ENCODE measurements at regions not wholly inside any gene's neighbourhood (a gene's known extent, or its start where the extent isn't known, plus 50 kb on each side); places are given as distances from the start of the nearest gene placed in this dataset.

DNA sequence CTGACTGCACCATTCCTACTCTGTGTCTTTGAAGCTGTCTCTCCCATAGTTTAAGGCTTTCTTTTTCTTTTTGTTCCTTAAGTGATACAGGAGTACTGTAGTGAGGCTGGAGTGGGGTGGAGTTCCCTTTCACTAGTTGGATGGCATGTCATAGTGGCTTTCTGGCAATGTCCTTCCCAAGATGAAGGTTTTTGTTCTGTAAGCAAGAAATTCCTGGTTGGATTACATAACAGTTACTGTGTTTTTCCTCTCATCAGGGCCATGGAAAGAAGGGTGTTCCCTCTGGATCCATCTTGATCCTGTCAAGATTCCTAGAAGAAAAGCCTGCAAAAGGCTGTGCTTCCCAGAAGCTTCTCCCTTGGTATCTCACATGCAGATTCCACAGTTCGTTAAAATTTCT, 84.2 kb downstream of the ACKR3 start:
- TF ChIP-seq EZH2 (IDR thresholded peaks at IDR 0.05; ENCODE audit: low read depth, low read length, severe bottlenecking) (no peak), HDAC2 (IDR thresholded peaks at IDR 0.05; ENCODE audit: borderline replicate concordance in 1 of 2, low read depth in 2 of 2, low read length in 2 of 2) (no peak), CBX5 (IDR thresholded peaks at IDR 0.05; ENCODE audit: low read depth, low read length) (no peak), JUND (IDR thresholded peaks at IDR 0.05; ENCODE audit: low read length) (no peak), BRCA1 (IDR thresholded peaks at IDR 0.05; ENCODE audit: low read depth, low read length) (no peak), RNF2 (IDR thresholded peaks at IDR 0.05; ENCODE audit: borderline replicate concordance, low read depth, low read length, missing control alignments, poor library complexity, severe bottlenecking) (no peak), YY1 (IDR thresholded peaks at IDR 0.05; ENCODE audit: low read depth, low read length) (no peak), RFX5 (IDR thresholded peaks at IDR 0.05; ENCODE audit: borderline replicate concordance, low read depth, low read length) (no peak)
- TF ChIP-seq, protein P1, sequence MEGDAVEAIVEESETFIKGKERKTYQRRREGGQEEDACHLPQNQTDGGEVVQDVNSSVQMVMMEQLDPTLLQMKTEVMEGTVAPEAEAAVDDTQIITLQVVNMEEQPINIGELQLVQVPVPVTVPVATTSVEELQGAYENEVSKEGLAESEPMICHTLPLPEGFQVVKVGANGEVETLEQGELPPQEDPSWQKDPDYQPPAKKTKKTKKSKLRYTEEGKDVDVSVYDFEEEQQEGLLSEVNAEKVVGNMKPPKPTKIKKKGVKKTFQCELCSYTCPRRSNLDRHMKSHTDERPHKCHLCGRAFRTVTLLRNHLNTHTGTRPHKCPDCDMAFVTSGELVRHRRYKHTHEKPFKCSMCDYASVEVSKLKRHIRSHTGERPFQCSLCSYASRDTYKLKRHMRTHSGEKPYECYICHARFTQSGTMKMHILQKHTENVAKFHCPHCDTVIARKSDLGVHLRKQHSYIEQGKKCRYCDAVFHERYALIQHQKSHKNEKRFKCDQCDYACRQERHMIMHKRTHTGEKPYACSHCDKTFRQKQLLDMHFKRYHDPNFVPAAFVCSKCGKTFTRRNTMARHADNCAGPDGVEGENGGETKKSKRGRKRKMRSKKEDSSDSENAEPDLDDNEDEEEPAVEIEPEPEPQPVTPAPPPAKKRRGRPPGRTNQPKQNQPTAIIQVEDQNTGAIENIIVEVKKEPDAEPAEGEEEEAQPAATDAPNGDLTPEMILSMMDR (IDR thresholded peaks at IDR 0.05; ENCODE audit: control extremely low read depth in 1 of 3, insufficient read depth in 1 of 3, low read depth in 1 of 3, low read length in 3 of 3): no peak

Data from H1 (cell line).